ENCODE measurements at regions not wholly inside any gene's neighbourhood (a gene's known extent, or its start where the extent isn't known, plus 50 kb on each side); places are given as distances from the start of the nearest gene placed in this dataset.

DNA sequence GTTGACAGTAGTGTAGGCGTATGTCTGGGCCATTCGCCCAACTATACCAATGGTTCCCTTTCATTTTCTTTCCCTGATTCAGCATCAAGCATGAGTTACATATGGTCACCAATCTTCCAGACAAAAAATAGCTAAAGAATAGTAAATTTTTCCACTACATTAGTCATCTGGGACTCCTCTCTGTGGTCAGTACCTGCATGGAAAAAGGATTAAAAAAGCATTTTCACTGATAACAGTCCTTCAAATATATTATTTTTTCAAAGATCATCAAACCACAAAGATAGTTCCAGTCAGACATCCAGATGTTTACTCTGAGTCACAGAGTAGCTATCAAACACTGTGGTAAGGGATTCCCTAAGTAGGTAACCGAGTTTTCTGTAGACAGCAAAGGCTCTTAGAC, 302.6 kb upstream of the SEMA3D start:
- Histone ChIP-seq H3K4me3 (no peak overlapping the region), H3K4me1 (no peaks in the 10 kb centered on the region), H3K27ac (no peak overlapping the region), H3K36me3 (no peaks in the 10 kb centered on the region), H3K27me3 (no peaks in the 10 kb centered on the region), H3K9me3 (peaks cover 0 to 6% (median 0%) of the 10 kb centered on the region in 11 donors)
- intact Hi-C loops (cut with DNase I): no loop called here
- ATAC-seq: no peak
- TF ChIP-seq, protein P1, sequence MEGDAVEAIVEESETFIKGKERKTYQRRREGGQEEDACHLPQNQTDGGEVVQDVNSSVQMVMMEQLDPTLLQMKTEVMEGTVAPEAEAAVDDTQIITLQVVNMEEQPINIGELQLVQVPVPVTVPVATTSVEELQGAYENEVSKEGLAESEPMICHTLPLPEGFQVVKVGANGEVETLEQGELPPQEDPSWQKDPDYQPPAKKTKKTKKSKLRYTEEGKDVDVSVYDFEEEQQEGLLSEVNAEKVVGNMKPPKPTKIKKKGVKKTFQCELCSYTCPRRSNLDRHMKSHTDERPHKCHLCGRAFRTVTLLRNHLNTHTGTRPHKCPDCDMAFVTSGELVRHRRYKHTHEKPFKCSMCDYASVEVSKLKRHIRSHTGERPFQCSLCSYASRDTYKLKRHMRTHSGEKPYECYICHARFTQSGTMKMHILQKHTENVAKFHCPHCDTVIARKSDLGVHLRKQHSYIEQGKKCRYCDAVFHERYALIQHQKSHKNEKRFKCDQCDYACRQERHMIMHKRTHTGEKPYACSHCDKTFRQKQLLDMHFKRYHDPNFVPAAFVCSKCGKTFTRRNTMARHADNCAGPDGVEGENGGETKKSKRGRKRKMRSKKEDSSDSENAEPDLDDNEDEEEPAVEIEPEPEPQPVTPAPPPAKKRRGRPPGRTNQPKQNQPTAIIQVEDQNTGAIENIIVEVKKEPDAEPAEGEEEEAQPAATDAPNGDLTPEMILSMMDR (IDR thresholded peaks at IDR 0.05): no peak
- no peak for DNase-seq
- WGBS, 2 donors: 76 to 83% methylated on average over 3 of the region's 3 CpGs

DNA sequence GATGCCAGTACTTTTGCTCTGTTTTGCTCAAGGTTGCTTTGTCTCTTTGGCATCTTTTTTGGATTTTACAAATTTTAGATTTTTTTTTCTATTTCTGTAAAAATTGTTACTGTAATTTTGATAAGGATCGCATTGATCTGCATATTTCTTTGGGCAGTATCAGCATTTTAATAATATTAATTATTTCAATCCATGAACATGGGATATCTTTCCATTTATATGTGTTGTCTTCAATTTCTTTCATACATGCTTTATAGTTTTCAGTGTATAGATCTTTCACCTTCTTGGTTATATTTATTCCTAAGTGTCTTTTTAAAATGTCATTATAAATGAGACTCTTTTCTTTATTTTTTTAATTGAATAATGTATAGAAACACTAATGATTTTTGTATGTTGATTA, 301.6 kb upstream of the SEMA3D start:
- Histone ChIP-seq H3K36me3 (no peaks in the 10 kb centered on the region), H3K27me3 (no peaks in the 10 kb centered on the region), H3K27ac (no peak overlapping the region), H3K4me3 (no peak overlapping the region), H3K4me1 (no peaks in the 10 kb centered on the region), H3K9me3 (peaks cover 0 to 6% (median 0%) of the 10 kb centered on the region in 11 donors)
- intact Hi-C loops (cut with DNase I): no loop called here
- TF ChIP-seq, protein P1 (IDR thresholded peaks at IDR 0.05): no peak
- DNase-seq: no peak
- ATAC-seq: no peak
- 84 to 88% methylated on average over 1 of the region's 1 CpG for WGBS, 2 donors

DNA sequence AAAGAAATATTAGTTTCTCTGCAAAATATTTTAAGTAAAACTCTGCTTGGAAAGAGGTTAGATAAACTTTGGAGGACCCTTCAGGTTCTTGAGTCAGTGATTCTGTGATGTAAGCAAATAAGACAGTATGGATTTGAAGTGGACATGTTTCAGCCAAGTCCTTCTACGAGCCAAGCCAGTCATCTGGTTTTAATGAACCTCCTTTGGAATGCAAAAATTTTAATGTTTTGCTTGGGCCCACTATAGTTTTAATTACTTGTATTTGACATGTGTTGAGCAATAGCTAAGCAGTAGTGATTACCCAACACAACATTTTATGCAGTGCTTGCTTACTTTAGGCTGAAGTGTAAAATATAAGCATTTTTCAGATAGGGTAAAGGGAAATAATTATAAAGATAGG, 296.3 kb upstream of the SEMA3D start:
- 34 to 40% methylated on average over 1 of the region's 1 CpG for WGBS, 2 donors
- ATAC-seq: no peak
- DNase-seq: no peak
- no peaks in the 10 kb centered on the region for H3K4me1 ChIP-seq
- peaks cover 0 to under 1% (median 0%) of the 10 kb centered on the region in 11 donors for H3K9me3 ChIP-seq
- no peaks in the 10 kb centered on the region for H3K36me3 ChIP-seq
- intact Hi-C loops (cut with DNase I): no loop called here
- H3K27ac ChIP-seq: no peak overlapping the region
- no peak overlapping the region for H3K4me3 ChIP-seq
- no peaks in the 10 kb centered on the region for H3K27me3 ChIP-seq
- TF ChIP-seq, protein P1 (IDR thresholded peaks at IDR 0.05): no peak

DNA sequence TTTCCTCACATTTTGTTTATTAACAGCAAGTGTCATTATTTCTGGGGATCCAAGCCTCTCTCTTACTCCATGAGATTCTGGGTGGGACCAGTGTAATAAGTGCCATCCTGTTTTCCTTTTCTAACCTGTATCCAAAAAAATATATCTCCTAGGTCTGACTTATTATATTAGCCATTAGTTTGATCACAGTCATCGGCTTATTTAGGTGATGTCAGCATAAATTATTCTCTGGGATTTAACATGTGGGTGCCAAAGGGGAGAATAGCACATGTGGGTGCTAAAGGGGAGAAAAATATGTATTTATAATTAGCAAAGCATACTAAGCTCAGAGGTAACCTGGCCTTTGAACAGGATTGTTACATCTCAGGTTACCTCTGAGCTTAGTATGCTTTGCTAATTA, 293.8 kb upstream of the SEMA3D start:
- ATAC-seq: no peak
- Histone ChIP-seq H3K4me3 (no peak overlapping the region), H3K36me3 (no peaks in the 10 kb centered on the region), H3K4me1 (no peaks in the 10 kb centered on the region), H3K27ac (no peak overlapping the region), H3K27me3 (no peaks in the 10 kb centered on the region), H3K9me3 (no peaks in the 10 kb centered on the region)
- intact Hi-C loops (cut with DNase I): no loop called here
- TF ChIP-seq, protein P1 (IDR thresholded peaks at IDR 0.05): no peak
- DNase-seq: no peak
- WGBS, 2 donors: 89 to 91% methylated on average over 1 of the region's 1 CpG
